ENCODE measurements at regions not wholly inside any gene's neighbourhood (a gene's known extent, or its start where the extent isn't known, plus 50 kb on each side); places are given as distances from the start of the nearest gene placed in this dataset.

DNA sequence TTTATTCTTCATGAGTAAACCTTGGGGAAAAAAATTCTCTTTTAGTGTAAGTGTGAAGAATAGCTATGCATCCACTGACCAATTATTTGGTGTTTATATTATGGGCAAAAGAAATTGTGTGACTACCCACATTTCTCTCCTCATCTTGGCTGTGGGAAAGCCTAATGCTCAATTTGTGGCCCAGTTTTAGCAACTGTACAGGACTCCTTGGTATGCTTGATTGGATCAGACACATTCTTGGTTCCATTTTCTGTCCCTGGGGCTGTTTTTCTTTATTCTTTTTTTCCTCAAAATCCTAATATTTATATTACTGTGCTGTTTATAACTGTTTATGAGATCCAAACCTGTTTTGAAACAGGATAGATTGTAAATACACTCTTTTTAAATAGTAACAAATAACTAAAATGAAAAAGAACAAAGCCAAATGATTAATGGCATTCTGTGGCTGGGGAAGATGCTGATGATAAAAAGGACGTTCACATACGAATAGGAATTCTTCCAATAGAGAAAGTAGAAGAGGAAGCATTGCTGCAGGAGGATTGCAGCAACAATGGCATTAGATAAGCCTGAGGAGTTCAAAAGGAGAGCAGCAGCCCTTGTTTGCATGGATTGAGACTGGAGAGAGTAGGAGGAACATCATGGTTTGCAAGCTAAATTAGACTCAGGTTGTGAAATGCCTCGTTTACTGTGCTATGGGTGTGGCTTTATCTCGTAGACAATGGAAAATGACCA, 580.5 kb downstream of the INHBA start:
- TF ChIP-seq GATA2 (IDR thresholded peaks at IDR 0.05; ENCODE audit: low read depth, low read length) (no peak), GATA3 (IDR thresholded peaks at IDR 0.05; ENCODE audit: low read depth, low read length) (no peak)
